Stimulated activated memory B cell treated with anti-CD40 and anti-IgM and Interleukin-4, amounts not matched to agents 10 μg/mL and 1 μg/mL and 100 μg/mL, for 72 hours (primary cell): ENCODE measurements at regions not wholly inside any gene's neighbourhood (a gene's known extent, or its start where the extent isn't known, plus 50 kb on each side); places are given as distances from the start of the nearest gene placed in this dataset.
"Not testable (repeated sequence)": the region's sequence is repeated elsewhere in the genome, so short reads cannot be mapped to it uniquely, and the experiment has no call there.

Experiments used
- ATAC-seq: fragments of 150-1000 bp; cut with Tn5 transposase; 2 replicates; pipeline ENCODE4 v1.10.0; 2021
- H3K27ac Mint-ChIP-seq: one replicate; pipeline ENCODE4 v1.8.0; 2022; ENCODE audit warnings: mild to moderate bottlenecking, mixed read lengths
- H3K27me3 Mint-ChIP-seq: one replicate; pipeline ENCODE4 v1.8.0; 2022; ENCODE audit warnings: mixed read lengths
- H3K36me3 Mint-ChIP-seq: one replicate; pipeline ENCODE4 v1.8.0; 2022; ENCODE audit warnings: mixed read lengths
- H3K4me1 Mint-ChIP-seq: one replicate; pipeline ENCODE4 v1.8.0; 2022; ENCODE audit warnings: mixed read lengths
- H3K4me3 Mint-ChIP-seq: one replicate; pipeline ENCODE4 v1.8.0; 2022; ENCODE audit warnings: mild to moderate bottlenecking, moderate library complexity, mixed read lengths
- H3K9me3 Mint-ChIP-seq: one replicate; pipeline ENCODE4 v1.8.0; 2022; ENCODE audit warnings: mixed read lengths

DNA sequence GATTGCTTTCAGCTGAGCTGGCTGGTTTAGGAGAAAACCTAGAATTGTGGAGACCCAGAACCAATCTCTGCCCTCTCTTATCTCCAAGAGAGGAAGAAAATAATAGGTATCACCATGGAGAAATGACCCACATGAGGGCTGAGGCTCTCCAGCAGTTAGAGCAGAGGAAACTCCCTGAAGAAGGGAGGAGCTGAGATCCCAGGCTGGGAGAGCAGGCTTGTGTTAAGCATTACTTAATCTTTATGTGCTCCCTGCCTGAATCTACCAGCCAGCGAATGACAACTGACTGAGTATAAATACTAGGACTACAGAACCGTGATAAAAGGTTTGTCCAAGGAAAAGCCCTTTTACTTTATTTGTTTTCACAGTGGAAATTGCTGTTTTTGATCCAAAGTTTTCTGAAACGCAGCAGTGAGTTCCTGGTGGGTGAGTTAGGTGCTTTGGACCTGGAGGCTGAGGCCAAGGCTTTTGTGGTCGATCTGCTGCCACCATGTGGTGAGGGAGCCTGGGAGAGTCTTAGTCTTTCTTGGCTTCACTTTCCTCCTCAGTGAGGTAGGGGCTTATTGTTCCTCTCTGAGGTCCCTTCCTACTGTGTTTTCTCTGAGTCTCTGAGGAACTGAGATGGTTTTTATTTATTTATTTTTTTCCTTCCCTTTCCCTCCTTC lies 219.5 kb upstream of the NOTCH2NLA start:
- not testable (repeated sequence) for H3K9me3 Mint-ChIP-seq, H3K4me1 Mint-ChIP-seq, H3K27ac Mint-ChIP-seq, ATAC-seq, H3K27me3 Mint-ChIP-seq, H3K36me3 Mint-ChIP-seq, H3K4me3 Mint-ChIP-seq

DNA sequence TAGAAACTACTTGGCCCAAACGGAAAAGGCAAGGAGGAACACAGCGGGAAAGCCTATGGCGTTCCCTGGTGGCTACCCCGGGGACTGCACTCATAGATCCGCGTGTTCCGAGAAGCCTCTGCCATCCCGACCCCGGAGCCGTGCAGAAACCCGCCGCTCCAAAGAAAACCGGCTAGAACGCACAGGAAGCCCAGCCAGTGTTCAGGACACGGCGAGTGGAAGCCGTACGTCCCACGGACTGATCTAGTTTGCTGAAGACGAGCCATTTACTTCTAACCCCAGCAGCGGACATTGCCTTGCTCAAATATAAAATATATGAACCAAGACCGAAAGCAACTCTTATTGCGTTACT lies 215.0 kb upstream of the NOTCH2NLA start:
- H3K27ac Mint-ChIP-seq, H3K4me3 Mint-ChIP-seq, H3K9me3 Mint-ChIP-seq, H3K36me3 Mint-ChIP-seq, H3K27me3 Mint-ChIP-seq, H3K4me1 Mint-ChIP-seq, ATAC-seq: not testable (repeated sequence)

DNA sequence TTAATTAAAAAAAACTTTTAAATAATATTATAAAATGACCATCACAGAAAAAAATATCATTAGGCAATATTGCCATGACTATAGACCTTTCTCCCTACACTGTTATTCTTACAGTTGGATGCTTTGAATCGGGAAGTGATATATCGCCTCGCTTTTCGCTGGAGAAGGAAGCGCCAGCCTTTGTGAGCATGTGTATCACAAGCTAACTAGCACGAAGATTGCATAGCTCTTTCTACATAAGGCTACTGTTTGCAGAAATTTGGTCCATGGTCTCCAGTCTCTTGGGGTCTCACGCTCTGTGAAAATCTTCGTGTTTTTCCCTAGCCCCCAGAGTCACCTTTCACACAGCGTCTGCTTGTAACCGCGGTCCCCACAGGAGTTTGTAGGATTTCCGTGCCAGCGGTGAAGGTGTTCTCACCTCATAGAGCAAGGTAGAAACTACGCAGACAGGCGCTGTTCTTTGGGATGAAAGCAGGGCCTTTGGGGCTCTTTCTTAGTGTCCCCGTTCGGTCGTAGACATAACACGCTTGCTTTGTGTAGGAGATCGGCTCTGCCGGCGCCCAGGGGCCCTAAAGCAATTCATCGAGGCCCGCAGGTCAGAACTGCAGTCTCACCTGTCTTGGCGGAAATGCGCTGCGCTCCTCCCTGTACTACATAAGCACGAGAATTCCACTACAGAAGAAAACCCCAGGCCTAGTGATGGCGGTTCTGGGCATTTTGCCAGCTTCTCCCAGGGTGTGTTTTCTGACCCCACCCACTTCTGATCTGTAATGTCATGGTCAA lies 214.5 kb upstream of the NOTCH2NLA start:
- H3K36me3 Mint-ChIP-seq, H3K4me1 Mint-ChIP-seq, H3K27ac Mint-ChIP-seq, ATAC-seq, H3K9me3 Mint-ChIP-seq, H3K27me3 Mint-ChIP-seq, H3K4me3 Mint-ChIP-seq: not testable (repeated sequence)

DNA sequence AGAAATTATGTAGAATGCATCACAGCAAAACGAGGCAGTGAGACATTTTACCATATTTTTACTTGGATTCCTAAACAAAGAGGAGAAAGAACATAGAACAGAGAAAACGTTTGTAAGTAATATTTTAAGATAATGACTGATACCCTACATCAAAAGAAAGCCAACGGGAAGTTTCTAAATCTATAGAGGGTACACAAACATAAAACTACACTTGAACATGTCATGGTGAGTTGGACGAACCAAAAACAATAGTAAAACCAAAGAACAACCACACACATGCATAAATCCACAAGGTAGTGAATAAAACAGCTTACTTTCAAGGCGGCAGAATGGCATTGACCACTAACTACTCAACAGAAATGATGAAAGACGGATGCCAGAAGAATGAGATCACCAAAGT lies 209.7 kb upstream of the NOTCH2NLA start:
- not testable (repeated sequence) for H3K27ac Mint-ChIP-seq, H3K4me1 Mint-ChIP-seq, ATAC-seq, H3K27me3 Mint-ChIP-seq, H3K9me3 Mint-ChIP-seq, H3K4me3 Mint-ChIP-seq, H3K36me3 Mint-ChIP-seq

DNA sequence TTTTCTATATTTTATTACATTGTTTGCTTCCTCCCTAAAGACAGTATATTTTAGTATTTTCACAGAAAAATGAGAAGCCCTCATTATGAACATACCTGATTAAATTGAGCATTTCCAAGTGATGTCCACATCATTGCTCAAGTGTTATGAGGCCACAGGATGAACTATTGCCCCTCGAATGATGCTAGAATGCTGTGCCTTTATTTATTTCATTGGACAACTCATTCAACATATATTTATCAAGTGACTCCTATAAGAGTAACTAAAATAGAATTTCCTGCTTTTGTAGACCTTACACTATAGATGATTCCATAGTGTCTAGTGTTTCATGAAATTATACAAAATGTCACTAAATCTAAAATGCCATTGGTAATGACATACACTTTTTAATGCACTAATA lies 187.8 kb upstream of the NOTCH2NLA start:
- H3K27me3 Mint-ChIP-seq, H3K36me3 Mint-ChIP-seq, ATAC-seq, H3K4me1 Mint-ChIP-seq, H3K4me3 Mint-ChIP-seq, H3K27ac Mint-ChIP-seq, H3K9me3 Mint-ChIP-seq: not testable (repeated sequence)

DNA sequence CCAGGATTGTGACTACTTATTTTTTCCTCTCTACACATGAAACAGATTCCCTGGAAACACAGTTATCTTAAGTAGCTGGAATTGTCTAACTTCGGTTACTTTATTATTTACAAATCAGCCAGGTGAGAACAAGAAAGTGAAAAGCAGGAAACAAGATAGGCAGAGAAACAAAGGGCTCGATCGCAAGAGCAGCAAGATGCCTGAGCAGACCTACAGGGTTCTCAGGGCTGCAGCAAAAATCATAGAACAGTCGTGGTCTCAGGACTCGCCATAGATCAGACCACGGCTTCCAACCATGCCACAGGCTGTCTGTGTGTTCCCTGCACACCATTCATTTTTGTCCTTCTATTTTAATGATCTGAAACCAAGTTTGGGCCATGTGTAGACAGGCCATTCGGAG lies 186.2 kb upstream of the NOTCH2NLA start:
- not testable (repeated sequence) for ATAC-seq, H3K4me1 Mint-ChIP-seq, H3K27ac Mint-ChIP-seq, H3K9me3 Mint-ChIP-seq, H3K36me3 Mint-ChIP-seq, H3K4me3 Mint-ChIP-seq, H3K27me3 Mint-ChIP-seq

DNA sequence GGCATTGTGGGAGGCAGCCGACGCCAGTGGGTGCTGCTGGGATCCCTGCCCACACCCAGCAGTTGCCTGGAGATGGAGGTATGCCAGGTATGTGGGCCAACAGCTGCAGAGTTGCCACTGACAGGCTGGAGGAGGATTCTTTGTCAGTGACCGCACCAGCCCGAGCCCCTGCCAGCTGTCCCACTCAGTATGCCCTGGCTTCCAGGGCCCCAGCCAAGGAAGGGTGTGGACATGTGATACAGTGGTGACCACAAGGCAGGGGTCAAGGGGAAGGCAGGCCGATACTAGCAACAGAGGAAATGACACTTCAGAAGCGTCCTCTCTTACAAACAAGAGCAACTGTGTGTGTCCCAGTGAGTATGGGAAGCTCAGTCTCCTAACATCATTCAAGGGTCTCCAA lies 185.1 kb upstream of the NOTCH2NLA start:
- H3K9me3 Mint-ChIP-seq, ATAC-seq, H3K36me3 Mint-ChIP-seq, H3K27me3 Mint-ChIP-seq, H3K4me3 Mint-ChIP-seq, H3K27ac Mint-ChIP-seq: not testable (repeated sequence)
- peaks cover 10% of the 10 kb centered on the region for H3K4me1 Mint-ChIP-seq

DNA sequence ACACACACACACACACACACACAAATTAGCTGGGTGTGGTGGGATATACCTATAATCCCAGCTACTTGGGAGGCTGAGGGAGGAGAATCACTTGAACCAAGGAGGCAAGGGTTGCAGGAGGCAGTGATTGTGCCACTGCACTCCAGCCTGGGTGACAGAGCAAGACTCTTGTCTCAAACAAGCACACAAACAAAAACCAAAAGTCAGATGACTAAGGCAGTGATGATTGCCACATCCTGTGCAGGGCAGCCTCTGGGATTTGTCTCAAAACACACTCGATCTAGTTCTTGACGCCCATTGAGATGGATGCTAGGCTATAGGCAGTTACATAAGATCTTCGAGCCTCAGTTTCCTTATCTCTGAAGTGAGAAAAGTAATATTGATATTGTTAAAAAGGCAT lies 183.1 kb upstream of the NOTCH2NLA start:
- H3K27ac Mint-ChIP-seq, H3K4me3 Mint-ChIP-seq, ATAC-seq, H3K36me3 Mint-ChIP-seq, H3K27me3 Mint-ChIP-seq, H3K9me3 Mint-ChIP-seq: not testable (repeated sequence)
- peaks cover 10% of the 10 kb centered on the region for H3K4me1 Mint-ChIP-seq

DNA sequence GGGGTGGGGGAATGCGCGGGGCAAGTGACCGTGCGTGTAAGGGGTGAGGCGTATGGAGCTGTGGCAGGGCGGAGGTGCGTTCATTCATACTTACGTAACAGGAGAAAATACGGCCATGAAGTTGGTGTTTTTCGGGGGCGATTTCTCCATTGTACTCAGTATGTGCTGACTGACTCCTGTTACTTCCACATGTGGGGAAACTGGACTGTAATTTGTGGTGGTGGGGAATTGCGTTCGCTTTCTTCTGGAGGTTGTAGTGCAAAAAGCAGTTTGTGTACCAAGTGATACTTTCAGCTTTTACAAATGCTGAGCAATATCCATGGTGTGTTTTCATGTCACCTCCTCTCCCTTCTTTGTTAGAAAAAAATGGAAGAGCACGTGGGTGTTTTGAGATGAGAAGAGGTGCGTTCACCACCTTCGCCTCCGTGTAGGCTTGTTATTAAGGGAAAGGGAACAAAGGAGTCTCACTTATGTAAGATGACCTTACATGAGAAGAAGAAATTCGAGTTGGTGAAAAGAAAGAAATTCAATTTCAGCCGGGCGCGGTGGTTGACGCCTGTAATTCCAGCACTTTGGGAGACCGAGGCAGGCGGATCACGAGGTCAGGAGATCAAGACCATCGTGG lies 181.1 kb upstream of the NOTCH2NLA start:
- Mint-ChIP-seq H3K27ac (peak overlapping the region; percentile 77), H3K4me3 (peak overlapping the region; percentile 52), H3K4me1 (peaks cover 10% of the 10 kb centered on the region)
- H3K9me3 Mint-ChIP-seq, H3K27me3 Mint-ChIP-seq, H3K36me3 Mint-ChIP-seq: not testable (repeated sequence)
- ATAC-seq: peak; percentile 94

DNA sequence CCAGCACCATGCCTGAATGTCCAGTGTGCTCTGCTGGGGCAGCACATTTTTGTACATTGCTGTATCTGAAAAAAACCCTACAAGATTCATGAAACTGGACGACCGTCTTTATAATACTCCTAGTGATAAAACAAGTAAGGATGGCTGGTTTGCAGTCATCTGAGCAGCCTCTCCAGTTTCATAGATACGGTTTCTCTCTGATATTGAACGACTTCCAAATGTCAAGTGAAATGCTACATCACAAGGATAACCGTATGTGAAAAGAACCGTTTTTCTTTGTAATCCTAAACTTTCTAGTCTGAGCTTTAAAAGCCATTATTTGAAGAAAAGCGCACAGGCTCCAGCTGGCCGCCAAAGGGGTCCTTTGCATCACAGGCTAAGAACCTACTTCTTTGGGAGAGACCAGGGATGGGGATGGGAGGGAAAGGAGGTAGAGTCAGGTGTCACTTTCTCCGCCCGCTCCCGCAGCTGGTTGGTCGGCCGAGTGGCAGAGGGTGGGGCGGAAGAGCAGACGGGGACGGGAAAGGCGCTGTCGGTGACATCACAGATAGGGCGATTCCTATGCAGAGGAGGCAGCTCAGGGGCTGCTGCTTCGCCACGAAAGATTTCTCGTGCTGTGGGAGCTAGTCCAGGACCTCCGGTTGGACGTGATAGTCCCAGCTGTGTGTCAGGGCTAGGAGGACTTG lies 180.4 kb upstream of the NOTCH2NLA start:
- not testable (repeated sequence) for H3K36me3 Mint-ChIP-seq, H3K4me3 Mint-ChIP-seq, H3K27me3 Mint-ChIP-seq, H3K9me3 Mint-ChIP-seq
- Mint-ChIP-seq H3K4me1 (peaks cover 10% of the 10 kb centered on the region), H3K27ac (peak overlapping the region; percentile 77)
- ATAC-seq: peak; percentile 92

DNA sequence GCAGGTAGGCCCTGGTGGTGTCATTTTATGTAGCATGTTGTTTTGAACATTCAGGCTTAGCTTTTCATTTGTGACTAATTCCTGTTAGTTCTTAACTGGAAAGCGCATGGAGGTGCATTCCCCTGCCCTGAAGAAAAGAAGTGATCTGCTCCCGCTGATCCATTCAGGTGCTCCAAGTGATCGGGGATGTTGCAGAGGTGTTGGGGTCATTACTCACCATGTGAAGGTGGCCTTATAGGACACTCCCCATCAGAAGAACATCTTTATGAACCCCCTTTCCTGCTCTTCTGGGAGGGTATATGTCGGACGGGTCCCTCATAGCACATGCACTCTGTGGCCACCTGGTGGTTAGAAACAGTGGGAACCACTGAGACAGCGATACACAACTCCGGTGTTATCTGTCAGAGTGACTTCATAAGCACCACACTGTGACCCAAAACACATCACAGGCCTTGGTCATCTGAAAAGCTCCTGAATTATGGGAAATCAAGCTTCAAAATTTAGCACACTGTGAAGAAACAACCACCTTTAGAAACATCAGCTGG lies 172.5 kb upstream of the NOTCH2NLA start:
- H3K9me3 Mint-ChIP-seq, H3K27ac Mint-ChIP-seq, H3K4me3 Mint-ChIP-seq, H3K27me3 Mint-ChIP-seq, H3K36me3 Mint-ChIP-seq, H3K4me1 Mint-ChIP-seq: not testable (repeated sequence)
- ATAC-seq: peak; percentile 70

DNA sequence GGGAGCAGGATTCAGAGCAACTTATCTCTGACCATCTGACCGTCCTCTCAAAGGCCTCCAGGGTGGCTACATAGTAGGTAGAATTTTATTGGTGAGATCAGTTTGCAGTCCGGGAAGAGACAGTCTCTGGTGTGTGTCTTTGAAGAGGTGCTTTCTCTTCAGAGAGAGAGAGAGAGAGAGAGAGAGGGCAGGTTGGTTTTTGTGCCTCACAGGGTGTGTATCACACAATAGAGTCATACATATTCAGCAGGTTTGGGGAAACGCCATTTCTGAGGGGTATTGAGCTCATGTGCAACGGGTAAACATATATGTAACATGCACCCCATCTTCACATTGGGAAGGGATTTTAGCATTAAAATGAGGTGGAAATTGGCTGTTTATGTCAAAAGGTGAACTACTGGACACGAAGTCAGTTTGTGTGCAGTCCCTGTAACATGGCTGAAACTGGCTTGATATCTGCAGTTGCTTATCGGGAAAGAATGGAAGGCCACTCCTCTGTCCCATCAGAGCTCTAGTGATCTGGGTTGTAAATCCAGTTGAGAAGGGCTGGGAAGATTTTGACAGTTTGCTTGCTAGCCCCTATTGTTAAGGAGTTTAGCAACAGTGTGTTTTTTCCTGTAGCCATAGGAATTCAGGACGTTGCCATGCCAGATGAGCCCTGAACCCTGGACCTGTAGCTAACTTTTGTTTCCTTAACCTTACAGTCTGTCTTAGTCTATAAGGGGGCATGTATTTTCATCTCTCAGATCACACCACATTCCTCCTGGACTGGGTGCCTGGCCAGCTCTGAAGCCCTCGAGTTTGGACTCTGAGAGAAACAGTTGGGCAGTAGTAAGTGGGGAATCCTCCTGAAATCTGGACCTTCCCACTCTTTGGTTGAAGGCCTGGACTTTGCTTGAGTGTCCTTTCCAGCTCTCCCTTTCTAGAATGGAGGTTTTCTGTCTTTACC lies 171.6 kb upstream of the NOTCH2NLA start:
- not testable (repeated sequence) for H3K4me3 Mint-ChIP-seq, H3K4me1 Mint-ChIP-seq, ATAC-seq, H3K27ac Mint-ChIP-seq, H3K36me3 Mint-ChIP-seq, H3K9me3 Mint-ChIP-seq, H3K27me3 Mint-ChIP-seq

DNA sequence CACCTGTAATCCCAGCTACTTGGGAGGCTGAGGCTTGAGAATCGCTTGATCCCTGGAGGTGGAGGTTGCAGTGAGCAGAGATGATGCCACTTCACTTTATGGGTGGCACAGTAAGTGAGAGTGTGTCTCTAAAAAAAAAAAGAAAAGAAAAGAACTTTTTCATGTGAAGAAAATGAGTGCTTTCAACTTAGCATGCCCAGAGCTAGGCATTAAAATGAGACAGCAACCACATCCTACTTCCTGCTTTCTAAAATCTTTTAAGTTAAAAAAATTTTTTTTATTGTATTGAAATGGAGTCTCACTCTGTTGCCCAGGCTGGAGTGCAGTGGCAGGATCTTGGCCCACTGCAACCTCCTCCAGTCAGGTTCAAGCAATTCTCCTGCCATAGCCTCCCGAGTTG lies 170.4 kb upstream of the NOTCH2NLA start:
- not testable (repeated sequence) for ATAC-seq, H3K4me3 Mint-ChIP-seq, H3K9me3 Mint-ChIP-seq, H3K27me3 Mint-ChIP-seq, H3K4me1 Mint-ChIP-seq, H3K27ac Mint-ChIP-seq, H3K36me3 Mint-ChIP-seq

DNA sequence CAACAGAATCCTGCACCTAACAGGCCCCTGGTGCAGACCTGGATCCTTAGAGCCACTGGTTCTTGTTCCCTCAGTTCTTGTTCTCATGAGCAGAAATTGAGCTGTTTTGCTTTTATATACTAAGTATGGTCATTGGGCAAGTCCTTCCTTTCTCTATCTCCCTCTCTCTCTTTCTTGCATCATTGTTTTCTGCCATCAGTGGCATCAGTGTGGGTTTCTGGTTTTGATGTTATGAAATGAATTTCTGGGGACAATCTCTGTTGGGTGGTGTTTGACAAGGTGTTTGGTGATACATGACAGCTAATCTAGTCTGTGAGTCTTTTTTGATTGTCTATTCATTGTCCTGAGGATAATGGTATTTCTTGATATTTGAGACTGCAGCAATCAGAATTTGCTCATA lies 168.0 kb upstream of the NOTCH2NLA start:
- H3K4me1 Mint-ChIP-seq, H3K4me3 Mint-ChIP-seq, H3K27ac Mint-ChIP-seq, H3K9me3 Mint-ChIP-seq, H3K36me3 Mint-ChIP-seq, ATAC-seq, H3K27me3 Mint-ChIP-seq: not testable (repeated sequence)

DNA sequence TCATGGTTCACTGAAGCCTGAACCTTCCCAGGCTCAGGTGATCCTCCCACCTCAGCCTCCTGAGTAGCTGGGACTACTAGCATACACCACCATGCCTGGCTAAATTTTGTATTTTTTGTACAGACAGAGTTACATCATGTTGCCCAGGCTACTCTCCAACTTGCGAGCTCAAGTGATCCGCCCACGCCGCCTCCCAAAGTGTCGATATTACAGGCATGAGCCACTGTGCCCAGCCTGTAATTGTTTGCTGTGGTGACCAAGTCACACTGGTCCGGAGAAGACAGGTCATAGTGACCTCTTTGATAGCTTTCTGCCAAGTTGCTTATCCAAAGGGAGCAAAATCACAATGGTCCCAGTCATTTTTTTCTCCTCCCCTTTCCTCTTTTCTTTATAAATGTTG lies 167.4 kb upstream of the NOTCH2NLA start:
- not testable (repeated sequence) for H3K4me3 Mint-ChIP-seq, H3K27me3 Mint-ChIP-seq, ATAC-seq, H3K4me1 Mint-ChIP-seq, H3K36me3 Mint-ChIP-seq, H3K27ac Mint-ChIP-seq, H3K9me3 Mint-ChIP-seq
